CD14-positive monocyte (primary cell): ENCODE measurements at regions not wholly inside any gene's neighbourhood (a gene's known extent, or its start where the extent isn't known, plus 50 kb on each side); places are given as distances from the start of the nearest gene placed in this dataset.

ENCODE experiments used
- DNase-seq, 3 donors: peaks; one replicate each; pipeline ENCODE4 v3.0.0-alpha.2; 2011 to 2022
- H2AFZ ChIP-seq: 2 replicates; pipeline ENCODE4 v1.6.0; 2012; ENCODE audit warnings: mild to moderate bottlenecking, low read depth, low read length, inconsistent platforms; ENCODE audit not compliant: insufficient read depth, poor library complexity, severe bottlenecking
- H3K27ac ChIP-seq, 2 donors: 1 replicate in 1 of 2; 2 replicates in 1 of 2; pipeline ENCODE4 v1.5.1; 2012 to 2013; ENCODE audit warnings: low read length in 2 of 2, control low read depth in 1 of 2, inconsistent platforms in 1 of 2, low read depth in 1 of 2, mild to moderate bottlenecking in 1 of 2
- H3K27me3 ChIP-seq, 2 donors: one replicate each; pipeline versions ENCODE4 v1.6.0 to v1.6.1; 2011 to 2013; ENCODE audit warnings: low read length in 2 of 2; ENCODE audit not compliant: control insufficient read depth in 2 of 2, insufficient read depth in 2 of 2
- H3K36me3 ChIP-seq, 2 donors: replicated peaks in 1 of 2; 1 replicate in 1 of 2; 2 replicates in 1 of 2; pipeline versions ENCODE4 v1.5.1 to v1.6.1; 2012 to 2013; ENCODE audit warnings: low read length in 2 of 2, control low read depth in 1 of 2, inconsistent platforms in 1 of 2, mild to moderate bottlenecking in 1 of 2; ENCODE audit not compliant: insufficient read depth in 2 of 2, control insufficient read depth in 1 of 2
- H3K4me1 ChIP-seq, 2 donors: 1 replicate in 1 of 2; 2 replicates in 1 of 2; pipeline versions ENCODE4 v1.5.1 to v1.6.1; 2012 to 2013; ENCODE audit warnings: low read length in 2 of 2, control low read depth in 1 of 2, inconsistent platforms in 1 of 2, mild to moderate bottlenecking in 1 of 2, moderate library complexity in 1 of 2; ENCODE audit not compliant: insufficient read depth in 2 of 2, control insufficient read depth in 1 of 2
- H3K4me2 ChIP-seq: replicated peaks from 2 replicates; pipeline ENCODE3; 2012; ENCODE audit warnings: low read length, moderate library complexity, mild to moderate bottlenecking; ENCODE audit not compliant: poor library complexity, severe bottlenecking; ENCODE audit errors: extremely low read depth
- H3K4me3 ChIP-seq, 3 experiments: fragments of 200-600 bp in 1 of 3; sonication (generic) in 1 of 3; replicated peaks in 1 of 3; 1 replicate in 2 of 3; 2 replicates in 1 of 3; pipeline ENCODE4 v1.5.1; 2011 to 2013; ENCODE audit warnings: low read length in 3 of 3, mild to moderate bottlenecking in 3 of 3, control low read depth in 2 of 3, low read depth in 2 of 3, inconsistent platforms in 1 of 3, moderate library complexity in 1 of 3
- H3K79me2 ChIP-seq: 2 replicates; pipeline ENCODE4 v1.6.0; 2012; ENCODE audit warnings: mild to moderate bottlenecking, control low read depth, inconsistent platforms, low read length, moderate library complexity; ENCODE audit not compliant: insufficient read depth
- H3K9ac ChIP-seq: 2 replicates; pipeline ENCODE4 v1.6.0; 2017; ENCODE audit warnings: low read length, mild to moderate bottlenecking; ENCODE audit not compliant: insufficient read depth, poor library complexity, severe bottlenecking
- H3K9me3 ChIP-seq, 2 donors: replicated peaks in 1 of 2; 1 replicate in 1 of 2; 2 replicates in 1 of 2; pipeline versions ENCODE4 v1.5.1 to v1.6.1; 2012 to 2013; ENCODE audit warnings: low read length in 2 of 2, control low read depth in 1 of 2; ENCODE audit not compliant: control insufficient read depth in 1 of 2, insufficient read depth in 1 of 2
- H4K20me1 ChIP-seq: 2 replicates; pipeline ENCODE4 v1.6.0; 2012; ENCODE audit warnings: mild to moderate bottlenecking, low read length, control low read depth, moderate library complexity; ENCODE audit not compliant: insufficient read depth
- H3K27ac Mint-ChIP-seq, 7 donors: one replicate each; pipeline ENCODE4 v1.8.0; 2020; ENCODE audit warnings: mild to moderate bottlenecking in 7 of 7, mixed read lengths in 7 of 7, moderate library complexity in 6 of 7, inconsistent platforms in 2 of 7
- H3K27me3 Mint-ChIP-seq, 3 donors: one replicate each; pipeline ENCODE4 v1.8.0; 2021 to 2022; ENCODE audit warnings: low read depth in 3 of 3, mild to moderate bottlenecking in 3 of 3, mixed read lengths in 3 of 3, moderate library complexity in 3 of 3, inconsistent platforms in 1 of 3
- H3K36me3 Mint-ChIP-seq, 2 donors: one replicate each; pipeline ENCODE4 v1.8.0; 2020; ENCODE audit warnings: mixed read lengths in 2 of 2, inconsistent platforms in 1 of 2, mild to moderate bottlenecking in 1 of 2
- H3K4me1 Mint-ChIP-seq: one replicate; pipeline ENCODE4 v1.8.0; 2020; ENCODE audit warnings: mild to moderate bottlenecking, mixed read lengths
- H3K4me3 Mint-ChIP-seq, 2 donors: one replicate each; pipeline ENCODE4 v1.8.0; 2020; ENCODE audit warnings: mild to moderate bottlenecking in 2 of 2, mixed read lengths in 2 of 2, moderate library complexity in 1 of 2
- H3K9me3 Mint-ChIP-seq, 7 donors: one replicate each; pipeline ENCODE4 v1.8.0; 2020 to 2022; ENCODE audit warnings: mixed read lengths in 7 of 7, mild to moderate bottlenecking in 6 of 7, moderate library complexity in 6 of 7, inconsistent platforms in 2 of 7
- WGBS: methylation state at CpG from one replicate; pipeline ENCODE4 v1.1.5; 2013; ENCODE audit warnings: missing lambda C conversion rate; ENCODE audit not compliant: insufficient coverage; 5-methylcytosine and 5-hydroxymethylcytosine counted together
- intact Hi-C, 2 donors: fragments of 100-400 bp; cut with micrococcal nuclease; formaldehyde crosslinking; loops; one replicate each; pipeline versions ENCODE4 v1.15.0 to v1.15.1; 2023
- TF ChIP-seq, protein P1 (sequence below): fragments of 200-600 bp; IDR thresholded peaks from one replicate; pipeline ENCODE4 v1.8.0; 2022; ENCODE audit warnings: antibody characterized with exemption, mild to moderate bottlenecking

DNA sequence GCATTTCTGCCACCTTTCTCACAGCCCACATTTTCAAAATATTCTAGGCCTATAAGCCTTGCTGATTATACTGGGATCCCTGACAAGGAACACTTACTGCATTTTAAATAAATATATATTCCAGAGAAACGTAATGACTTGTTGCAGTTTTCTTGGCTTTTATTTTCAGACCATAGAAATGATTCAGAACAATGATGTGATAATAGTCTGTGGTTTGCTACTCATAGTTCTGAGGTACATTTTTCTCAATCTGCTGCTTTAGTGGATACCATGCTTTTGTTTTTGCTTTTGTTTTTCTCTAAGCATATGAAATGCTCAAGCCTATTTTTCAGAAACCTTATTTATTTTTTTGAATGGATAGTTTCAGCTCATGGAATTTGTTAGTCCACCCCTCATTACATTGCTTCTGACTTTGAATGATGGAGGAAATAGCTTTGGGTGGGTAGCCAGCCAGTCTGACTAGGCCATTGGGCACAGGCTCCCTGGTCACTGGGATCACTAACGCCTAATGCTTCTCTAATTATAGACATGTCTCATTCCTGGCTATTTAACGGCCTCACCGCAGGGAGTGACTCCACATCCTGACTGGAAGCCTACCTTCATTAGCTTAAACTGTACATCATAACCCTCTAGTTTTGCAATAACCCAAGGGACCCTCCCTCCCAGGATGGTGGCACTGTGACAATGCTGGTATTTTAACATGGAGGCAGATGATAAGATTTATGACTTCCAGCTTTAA is 66.1 kb downstream of the MBL2 start:
- H3K9me3 Mint-ChIP-seq, result peaks cover 0 to 7% (median 2%) of the 10 kb centered on the region in 7 donors
- 100% methylated on average over 2 of the region's 4 CpGs for WGBS
- H3K4me1 Mint-ChIP-seq, result no peaks in the 10 kb centered on the region
- intact Hi-C loops, result no loop called here
- Histone ChIP-seq H3K4me3 (no peak overlapping the region), H3K27me3 (no peaks in the 10 kb centered on the region), H3K9ac (no peak overlapping the region), H3K4me2 (no peak overlapping the region), H3K9me3 (no peaks in the 10 kb centered on the region), H3K27ac (no peak overlapping the region), H4K20me1 (no peaks in the 10 kb centered on the region), H2AFZ (no peak overlapping the region), H3K79me2 (no peaks in the 10 kb centered on the region), H3K36me3 (no peaks in the 10 kb centered on the region), H3K4me1 (no peaks in the 10 kb centered on the region)
- DNase-seq, result no peak
- no peak overlapping the region for H3K4me3 Mint-ChIP-seq
- TF ChIP-seq, protein P1, sequence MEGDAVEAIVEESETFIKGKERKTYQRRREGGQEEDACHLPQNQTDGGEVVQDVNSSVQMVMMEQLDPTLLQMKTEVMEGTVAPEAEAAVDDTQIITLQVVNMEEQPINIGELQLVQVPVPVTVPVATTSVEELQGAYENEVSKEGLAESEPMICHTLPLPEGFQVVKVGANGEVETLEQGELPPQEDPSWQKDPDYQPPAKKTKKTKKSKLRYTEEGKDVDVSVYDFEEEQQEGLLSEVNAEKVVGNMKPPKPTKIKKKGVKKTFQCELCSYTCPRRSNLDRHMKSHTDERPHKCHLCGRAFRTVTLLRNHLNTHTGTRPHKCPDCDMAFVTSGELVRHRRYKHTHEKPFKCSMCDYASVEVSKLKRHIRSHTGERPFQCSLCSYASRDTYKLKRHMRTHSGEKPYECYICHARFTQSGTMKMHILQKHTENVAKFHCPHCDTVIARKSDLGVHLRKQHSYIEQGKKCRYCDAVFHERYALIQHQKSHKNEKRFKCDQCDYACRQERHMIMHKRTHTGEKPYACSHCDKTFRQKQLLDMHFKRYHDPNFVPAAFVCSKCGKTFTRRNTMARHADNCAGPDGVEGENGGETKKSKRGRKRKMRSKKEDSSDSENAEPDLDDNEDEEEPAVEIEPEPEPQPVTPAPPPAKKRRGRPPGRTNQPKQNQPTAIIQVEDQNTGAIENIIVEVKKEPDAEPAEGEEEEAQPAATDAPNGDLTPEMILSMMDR, result no peak
- H3K27ac Mint-ChIP-seq, result no peak overlapping the region
- H3K36me3 Mint-ChIP-seq, result no peaks in the 10 kb centered on the region
- no peaks in the 10 kb centered on the region for H3K27me3 Mint-ChIP-seq
